HG02763 (cell line): ENCODE measurements at regions not wholly inside any gene's neighbourhood (a gene's known extent, or its start where the extent isn't known, plus 50 kb on each side); places are given as distances from the start of the nearest gene placed in this dataset.

ENCODE experiments used
- ATAC-seq: cut with Tn5 transposase; IDR thresholded peaks from one replicate; pipeline ENCODE4 v1.9.1; 2021; ENCODE audit warnings: mild to moderate bottlenecking, moderate library complexity; ENCODE audit not compliant: unreplicated experiment

DNA sequence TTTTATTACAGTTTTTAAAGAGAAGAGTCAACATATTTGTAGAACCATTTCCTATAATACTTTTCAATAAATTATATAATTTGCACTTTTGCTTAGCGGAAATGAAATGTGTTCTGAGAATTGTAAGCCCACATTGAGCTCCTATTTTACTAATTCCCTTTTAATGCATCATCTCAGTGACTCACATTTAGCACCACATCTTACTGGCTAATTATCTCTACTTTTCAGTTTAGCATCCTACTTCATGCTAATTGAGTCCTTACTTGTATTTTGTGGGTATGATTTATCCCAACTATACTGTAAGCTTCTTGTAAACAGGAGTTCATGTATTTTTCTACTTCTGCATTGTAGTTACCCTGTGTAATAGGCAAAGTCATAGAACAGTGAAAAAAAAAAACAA is 67.5 kb downstream of the TMX1 start:
- no peak for ATAC-seq

DNA sequence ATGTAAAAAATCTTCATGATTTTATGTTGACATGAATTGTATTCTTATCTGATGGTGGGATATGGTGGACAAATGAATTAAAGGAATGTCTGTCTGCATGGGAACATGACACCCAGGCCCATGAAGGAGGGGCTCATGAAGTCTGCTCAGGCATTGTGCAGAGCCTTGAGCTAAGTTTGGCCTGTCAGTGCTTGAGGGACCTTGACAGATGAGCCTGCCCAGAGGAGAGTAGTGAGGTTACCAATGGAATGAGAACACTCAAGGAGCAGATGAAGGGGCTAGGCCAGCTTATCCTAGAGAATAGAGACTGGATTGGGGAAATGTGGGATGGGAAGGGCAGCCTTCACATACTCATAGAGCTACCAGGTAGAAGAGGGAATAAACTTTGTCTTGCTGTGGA is 68.8 kb downstream of the TMX1 start:
- no peak for ATAC-seq

DNA sequence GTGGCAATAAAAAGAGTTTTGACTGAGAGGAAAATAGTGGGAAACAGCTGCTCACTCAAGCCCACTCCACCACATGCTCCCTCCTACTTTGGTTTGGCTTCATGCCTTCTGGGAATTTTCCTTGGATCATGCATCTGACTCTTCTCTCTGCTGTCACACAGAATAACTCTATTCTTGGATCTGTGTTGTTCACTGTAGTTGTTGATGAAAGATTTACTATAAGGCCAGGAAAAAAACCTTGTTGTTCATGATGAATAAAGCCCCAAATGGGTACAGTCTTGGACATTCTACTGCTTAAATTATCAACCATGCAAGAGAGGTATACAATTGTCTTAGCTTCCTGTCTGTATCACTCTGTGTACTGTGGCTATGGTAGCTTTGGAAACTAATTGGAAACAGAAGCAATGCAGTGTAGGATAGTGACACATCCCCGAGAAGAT is 70.5 kb downstream of the TMX1 start:
- no peak for ATAC-seq

DNA sequence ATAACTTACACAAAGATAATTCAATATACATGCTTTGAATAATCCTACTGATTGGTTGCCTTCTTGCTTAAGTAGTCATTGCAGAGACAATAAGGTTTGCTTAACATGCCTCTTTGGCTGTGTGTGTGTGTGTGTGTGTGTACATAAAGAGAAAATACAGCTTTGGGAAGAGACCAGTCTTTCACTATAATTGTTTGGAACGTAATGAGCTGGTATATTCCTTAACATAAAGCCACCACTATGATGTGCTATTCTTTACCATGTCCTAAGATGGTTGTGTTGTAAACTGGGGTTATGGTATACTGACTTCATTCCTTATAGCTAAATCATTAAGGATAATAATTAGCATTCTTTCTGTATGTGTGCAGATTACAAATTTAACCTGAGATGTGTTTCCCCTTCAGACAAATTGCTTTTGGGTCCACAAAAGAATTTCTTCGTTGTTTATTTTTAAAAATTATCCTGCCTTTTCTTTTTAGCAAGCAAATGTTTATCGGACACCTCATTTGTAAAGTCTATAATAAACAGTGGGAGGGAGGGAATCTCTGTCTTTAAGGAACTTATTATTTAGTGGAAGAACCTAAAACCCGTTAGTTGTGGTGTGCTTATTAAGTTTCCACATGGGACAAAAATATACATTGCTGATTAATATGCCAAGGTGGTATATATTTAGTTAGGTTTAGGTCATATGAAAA is 74.4 kb downstream of the TMX1 start:
- no peak for ATAC-seq

DNA sequence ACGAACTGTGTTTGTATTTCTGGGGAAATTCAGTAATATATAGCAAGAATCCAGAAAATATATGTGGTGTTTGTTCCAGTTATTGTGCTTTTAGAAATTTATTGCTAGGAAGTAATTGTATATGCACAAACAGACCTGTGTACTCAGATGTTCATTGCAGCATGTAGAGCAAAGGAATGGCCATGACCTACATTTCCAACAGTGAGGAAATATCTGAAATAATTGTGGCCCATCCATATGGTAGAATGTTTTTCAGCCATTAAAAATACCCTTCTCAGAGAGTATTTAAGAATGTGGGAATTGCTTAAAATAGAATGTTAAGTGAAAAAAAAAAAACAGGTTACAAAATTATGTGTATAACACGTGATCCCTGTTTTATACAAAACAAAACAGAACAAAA is 77.3 kb downstream of the TMX1 start:
- ATAC-seq, result no peak

DNA sequence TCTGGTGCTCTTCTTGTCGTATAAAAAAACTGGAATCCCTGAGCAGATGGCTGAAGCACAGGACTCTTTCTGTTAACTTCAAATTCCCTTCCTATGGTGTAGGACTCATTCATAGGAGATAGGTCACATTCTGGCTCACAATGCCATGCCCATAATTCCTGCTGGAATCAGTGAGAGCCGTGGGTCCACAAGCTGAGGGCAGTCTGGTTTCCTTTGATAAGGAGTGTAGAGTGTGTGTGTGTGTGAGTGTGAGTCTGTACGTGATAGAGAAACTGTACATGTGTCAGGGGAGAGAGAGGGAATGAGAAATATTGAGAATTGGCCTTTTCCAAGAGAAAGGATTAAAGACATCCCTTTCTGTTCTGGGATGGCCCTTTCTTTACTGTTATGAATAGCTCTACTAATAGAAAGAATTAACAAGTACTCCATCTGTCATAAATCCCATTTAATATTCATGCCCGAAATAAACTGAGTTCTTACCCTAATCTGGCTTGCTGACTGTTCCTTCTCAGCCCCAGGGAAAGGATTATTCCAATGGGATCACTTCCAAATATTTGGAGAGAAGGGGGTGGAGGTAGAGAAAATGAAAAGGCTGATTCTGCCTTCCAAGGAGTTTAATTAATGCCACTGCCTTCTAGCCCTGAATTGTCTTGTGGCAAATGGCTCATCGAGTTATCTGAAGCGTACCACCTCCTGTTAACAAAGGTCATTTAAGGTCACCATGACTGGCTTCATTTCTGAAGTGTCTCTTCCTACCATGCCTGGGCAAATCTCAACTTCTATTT is 79.0 kb downstream of the TMX1 start:
- ATAC-seq, result no peak

DNA sequence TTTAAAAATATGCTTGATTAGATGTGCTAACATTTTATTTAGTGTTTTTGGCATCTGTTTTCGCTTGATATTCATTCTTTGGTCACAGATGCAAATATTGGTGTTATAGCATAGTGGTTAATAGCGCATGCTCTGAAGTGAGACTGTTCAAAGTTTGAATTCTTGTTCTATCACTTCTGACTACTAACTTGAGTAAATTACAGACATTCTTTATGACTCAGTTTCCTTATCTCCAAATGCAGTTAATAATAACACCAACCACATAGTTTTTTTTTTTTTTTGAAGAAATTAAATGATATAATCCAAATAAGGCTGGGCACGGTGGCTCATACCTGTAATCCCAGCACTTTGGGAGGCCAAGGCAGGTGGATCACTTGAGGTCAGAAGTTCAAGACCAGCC is 81.0 kb downstream of the TMX1 start:
- ATAC-seq, result no peak

DNA sequence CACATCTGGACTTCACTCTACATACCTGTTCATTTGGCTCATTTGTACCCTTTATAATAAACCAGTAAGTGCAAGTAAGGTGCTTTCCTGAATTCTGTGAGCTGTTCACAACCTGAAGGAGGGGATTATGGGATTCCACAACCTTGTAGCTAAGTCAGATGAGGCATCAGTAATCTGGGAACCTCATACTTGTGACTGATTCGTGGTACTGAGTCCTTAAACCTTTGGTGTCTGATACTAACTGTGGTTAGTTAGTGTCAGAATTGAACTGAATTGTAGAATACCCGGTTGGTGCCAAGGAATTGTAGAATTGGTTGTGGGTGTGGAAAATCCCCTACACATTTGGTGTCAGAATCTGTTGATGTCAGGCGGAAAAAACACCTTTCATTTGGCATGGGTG is 83.4 kb downstream of the TMX1 start:
- no peak for ATAC-seq

DNA sequence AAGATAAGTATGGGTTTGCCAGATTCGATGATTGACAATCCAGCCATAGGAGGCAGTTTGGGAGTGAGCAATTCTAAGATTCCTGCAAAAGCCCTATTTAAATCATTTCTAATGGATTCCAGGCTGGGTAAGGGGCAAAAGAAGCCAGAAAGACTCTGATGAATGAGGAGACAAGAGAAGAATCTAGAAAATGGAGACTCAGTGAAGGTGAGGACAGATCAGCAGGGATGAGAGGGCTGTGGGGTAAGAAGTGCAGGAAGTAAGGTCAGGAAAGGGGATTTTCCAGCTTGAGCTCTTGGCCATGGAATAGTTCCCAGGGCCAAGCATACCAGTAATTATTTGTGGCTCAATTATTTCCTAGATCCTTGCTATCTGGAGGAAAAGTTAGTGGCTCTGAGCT is 87.3 kb downstream of the TMX1 start:
- ATAC-seq, result no peak

DNA sequence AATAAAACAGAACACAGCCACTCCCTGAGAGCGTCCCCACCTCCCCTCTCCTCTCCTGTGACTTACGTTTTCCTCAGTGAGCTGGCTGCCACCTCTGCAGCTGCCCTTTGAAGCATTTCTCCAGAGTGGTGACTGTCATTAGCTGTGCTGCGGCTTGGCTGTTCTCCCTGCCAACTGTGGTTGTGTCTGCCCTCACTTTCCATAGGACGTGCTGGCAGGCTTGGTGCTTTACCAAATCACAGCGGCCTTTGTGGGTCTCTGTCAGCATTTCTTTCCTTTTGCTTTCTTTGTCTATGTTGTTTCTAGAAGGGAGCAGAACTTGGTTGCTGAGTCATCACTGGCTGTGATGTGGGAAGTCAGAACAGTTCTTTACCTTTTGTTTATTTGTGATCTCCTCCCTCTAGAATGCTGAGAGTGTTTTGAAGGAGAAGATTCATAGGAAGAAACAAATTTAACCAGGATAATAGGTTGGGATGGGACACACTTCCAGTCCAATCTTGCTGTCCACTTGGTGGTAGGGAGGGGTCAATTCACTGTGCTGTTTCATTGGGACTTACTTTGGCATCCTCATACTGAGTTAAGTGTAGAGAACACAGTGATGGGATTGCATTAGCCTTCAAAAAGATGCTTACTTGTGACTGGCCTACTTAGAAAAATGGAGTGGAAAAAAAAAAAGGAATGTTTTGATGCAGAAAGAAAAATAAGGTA is 88.2 kb downstream of the TMX1 start:
- no peak for ATAC-seq

DNA sequence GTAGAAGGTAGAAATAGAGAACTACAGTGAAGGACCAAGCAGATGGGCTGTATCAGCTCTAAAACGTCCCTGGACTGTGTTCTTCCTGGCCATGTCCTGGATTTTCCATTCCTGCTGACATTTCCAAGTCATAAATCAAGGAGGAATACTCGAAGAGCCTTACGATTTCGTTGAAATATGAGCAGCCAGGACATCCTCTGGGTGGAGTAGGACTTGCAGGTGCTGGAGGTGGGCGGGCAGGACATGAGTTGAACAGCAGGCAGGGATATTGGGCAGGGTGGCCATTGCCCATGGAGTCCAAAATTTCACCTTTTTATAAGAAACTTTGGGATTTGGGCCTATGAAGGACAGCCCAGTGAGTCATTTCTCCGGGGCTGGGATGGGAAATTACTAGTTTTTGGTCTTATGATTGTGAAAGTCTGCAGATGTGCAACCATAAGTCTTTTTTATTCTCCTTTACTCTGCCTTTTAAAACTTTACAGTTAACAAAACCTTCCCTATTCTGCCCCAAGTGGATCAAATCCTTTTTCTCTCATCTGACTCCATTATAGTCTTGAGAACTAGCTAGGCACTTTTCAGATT is 88.8 kb downstream of the TMX1 start:
- no peak for ATAC-seq

DNA sequence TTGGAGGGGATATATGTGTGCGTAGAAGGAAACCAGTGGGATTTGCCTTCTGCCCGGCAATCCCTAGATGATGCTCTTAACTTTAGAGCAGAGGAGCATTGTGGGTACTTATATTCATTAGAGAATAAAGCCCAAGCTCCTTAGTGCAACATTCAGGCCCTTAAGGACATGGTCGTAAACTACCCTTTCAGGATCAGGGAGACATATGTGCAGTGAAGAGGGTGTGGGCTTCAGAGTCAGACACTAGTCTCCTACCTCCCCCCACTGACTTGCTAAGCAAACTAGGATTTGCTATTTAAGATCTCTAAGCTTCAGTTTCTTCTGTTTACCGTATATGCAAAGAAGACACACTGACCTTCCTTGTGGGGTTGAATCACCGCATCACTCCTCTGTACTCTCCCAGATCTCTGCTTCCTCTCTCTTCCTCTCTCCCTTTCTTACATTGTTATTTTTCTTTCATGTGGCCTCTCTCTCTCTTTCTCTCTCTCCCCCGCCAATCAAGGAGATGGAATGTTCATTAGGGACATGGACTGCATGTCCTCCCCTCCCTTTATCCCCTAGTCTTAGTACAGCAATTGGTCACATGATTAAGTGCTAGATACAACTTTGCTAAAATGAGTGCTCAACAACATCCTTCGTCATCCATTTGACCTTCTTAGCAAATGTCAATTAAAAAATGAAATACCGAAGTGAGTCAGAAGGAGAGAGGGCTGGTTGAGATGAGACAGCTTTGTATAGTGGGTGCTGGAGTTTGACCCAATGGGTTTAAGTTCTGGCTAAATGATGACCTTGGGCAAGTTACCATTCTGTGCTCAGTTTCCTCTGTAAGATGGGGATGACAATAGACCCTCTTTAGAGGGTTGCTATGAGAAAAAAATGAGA is 91.7 kb downstream of the TMX1 start:
- no peak for ATAC-seq

DNA sequence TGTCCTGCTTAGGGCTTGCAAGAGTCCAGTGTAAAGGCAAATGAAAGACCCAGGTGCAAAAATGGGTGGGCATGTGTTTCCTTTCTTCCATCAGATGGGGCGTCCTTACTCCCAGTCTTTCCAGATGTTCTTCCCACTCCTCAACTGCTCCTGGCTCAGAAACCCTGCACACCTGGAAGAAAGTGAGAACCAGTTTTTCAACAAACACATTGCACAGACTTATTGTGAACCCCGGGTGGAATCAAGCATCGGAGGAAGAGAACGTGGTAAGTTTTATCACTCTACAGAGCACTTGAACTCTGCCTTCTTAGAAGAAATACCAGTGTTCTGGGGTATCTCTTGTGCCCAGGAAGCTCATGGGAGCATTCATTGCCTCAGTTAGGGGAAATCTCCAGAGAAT is 93.3 kb downstream of the TMX1 start:
- ATAC-seq, result no peak

DNA sequence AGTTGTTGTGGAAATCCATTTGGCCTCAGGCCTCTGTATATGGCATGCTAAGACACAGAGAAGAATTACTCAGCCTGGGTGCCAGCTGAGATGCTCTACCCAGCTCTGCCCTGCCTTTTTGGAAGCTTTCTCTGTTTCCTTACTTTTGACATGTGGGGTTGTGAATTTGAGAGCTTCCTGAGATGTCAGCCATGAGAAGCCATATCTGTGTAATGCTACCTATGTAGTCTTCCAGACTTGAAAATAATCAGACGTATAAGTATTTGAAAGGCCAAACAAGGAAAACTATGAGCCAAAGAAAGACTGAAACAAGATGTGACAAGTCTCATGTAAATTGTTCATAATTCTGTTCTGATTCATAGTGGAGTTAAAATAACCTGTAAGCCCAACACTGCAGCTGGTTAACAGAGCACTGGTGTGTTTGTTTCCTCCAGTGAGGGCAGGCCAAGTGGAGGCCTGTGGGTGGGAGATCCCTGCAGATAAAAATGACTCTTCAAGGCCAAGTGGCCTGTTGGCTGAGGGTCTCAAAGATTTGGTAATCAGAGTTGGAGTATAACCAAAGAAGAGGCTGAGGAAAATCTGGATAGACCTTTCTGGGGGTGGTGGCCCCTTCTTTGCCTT is 94.0 kb downstream of the TMX1 start:
- ATAC-seq, result no peak

DNA sequence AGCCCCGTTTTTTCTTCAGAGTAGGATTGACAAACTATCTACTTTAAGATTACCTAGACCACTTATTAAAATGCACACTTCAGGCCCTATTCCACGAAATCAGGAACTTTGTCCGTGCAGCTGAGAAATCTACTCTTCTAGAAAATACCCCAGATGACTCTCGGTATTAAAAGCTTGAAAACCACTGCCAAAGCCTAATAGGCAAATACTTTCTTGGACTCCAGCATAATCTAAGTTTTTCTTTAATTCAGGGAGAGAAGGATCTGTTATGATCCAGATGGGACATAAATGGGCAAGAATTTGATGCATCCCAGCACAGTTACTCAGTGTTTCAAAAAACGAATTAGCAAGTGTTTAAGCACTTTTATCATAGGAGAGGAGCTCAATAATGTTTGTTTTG is 94.5 kb downstream of the TMX1 start:
- no peak for ATAC-seq

DNA sequence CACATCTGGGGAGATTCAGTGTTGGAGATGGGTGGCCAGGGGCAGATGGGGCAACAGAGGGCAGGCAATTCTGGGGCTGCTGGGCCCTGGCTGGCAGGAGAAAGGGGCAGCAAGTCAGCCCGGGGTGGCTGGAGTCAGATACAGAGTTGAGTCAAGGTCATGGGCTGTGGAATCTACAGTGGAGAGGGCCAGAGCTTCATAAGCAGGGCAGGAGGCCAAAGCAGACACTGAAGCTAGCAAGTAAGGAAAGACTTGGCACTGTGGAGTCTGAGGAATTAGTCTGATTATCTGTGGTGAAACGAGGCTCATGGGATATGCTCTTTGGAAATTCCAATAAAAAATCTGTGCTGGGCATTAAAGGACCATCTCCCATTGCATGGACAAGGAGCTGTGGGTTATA is 95.5 kb downstream of the TMX1 start:
- ATAC-seq, result no peak

DNA sequence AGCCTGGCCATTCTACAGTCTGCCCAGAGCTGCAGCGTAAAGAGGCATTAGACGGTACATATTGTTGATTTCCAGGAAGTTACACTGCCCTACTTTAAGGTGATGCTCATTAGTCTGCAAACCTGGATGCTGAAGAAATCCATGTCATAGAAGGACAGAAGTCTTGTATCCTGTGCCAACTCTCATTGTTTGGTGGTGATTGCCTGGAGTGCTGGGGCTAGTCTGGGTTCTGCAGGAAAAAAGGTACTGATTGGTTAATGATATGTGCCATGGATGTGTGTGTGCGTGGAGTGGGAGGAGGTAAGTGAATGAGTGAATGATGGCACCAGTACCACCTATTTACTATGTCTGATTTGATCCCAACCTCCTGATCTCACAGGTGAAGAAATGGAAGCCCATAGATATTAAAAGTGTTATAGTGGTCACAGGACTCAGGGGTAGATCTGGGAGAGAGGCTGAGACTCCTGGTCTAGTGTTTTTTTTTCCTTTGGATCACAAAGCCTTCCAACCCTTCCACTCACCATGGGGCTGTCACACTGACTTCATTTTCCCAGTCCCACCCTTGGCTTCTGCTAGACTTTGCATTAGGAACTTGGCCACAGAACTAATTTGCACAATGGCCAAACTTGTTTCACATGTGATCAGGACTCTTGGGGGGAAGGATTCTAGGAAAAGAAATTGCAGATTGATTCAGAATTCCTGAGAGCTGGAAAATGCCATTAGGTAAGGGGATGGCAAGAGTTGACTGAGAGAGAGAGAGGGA is 96.1 kb downstream of the TMX1 start:
- no peak for ATAC-seq

DNA sequence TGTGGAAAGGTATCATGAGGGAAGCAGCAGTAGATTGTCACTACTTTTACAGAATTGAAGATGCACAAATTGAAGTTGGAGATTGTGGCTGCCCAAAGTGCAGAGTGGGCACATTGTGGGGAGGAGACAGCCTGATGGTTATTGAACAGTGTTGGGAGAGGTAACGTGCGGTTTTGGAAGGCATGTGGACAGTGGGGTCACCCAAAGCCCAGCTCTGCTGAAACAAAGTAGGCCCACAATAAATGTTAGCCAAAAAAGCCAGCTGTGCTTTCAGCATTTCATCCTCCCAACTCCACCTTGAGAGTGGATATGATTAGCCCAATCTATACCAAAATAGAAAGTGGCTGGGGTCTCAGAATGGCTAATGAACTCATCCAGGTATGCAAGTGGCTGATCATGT is 96.7 kb downstream of the TMX1 start:
- ATAC-seq, result no peak

DNA sequence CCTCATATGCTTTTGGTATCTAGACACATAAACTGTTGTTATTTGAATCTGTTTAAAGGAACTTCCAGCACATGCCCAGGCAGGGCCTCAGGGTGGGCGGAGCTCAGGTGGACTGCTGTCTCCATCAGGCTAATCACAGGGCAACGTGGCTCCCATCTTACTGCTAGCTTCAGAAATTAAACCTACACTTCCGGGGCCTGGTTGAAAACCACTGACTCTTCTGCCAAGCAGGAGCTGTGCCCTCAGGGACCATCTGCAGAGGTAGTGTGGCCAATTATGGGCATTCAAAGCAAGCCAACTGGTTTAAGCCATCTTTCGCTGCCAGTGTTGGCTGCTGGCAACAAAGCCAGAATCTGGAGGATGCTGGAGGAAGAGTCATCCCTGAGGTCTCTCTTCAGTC is 97.5 kb downstream of the TMX1 start:
- no peak for ATAC-seq

DNA sequence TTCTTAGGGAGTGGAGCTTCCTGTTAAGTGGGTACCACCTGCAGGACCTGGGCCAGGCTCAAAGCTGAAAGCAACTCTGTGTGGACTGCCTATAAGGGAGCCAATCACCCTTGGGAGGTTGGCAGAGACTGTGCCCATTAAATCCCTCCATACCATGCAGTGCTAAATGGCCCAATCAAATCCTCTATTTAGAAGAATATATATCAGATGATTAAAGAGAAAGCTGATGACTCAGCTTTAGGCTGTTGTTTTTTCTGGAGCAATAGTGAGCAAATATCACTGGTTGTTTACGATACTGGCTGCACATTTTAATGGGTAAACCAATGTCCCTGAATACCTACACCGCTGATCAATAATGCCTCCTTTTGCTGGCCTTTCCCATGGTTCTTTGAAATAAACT is 101.3 kb downstream of the TMX1 start:
- ATAC-seq, result no peak
